HEK293 (cell line): ENCODE measurements at regions not wholly inside any gene's neighbourhood (a gene's known extent, or its start where the extent isn't known, plus 50 kb on each side); places are given as distances from the start of the nearest gene placed in this dataset.

ENCODE experiments used
- CTCF ChIA-PET: fragments of 350-600 bp; formaldehyde crosslinking; extraction: SDS; loops from one replicate; lab custom pipeline; 2021; ENCODE audit warnings: antibody characterized with exemption; lab: Yijun Ruan, JAX
- POLR2A ChIA-PET: fragments of 300-600 bp; formaldehyde crosslinking; extraction: SDS; loops from one replicate; lab custom pipeline; 2020; ENCODE audit warnings: antibody characterized with exemption, inconsistent platforms; lab: Yijun Ruan, JAX
- H3K27ac ChIP-seq: fragments of 200-500 bp; sonication (Bioruptor generic); 2 replicates; pipeline ENCODE4 v1.5.1; 2014; ENCODE audit warnings: low read depth, low read length, control low read depth, inconsistent platforms; ENCODE audit errors: extremely low read depth
- H3K36me3 ChIP-seq, 2 experiments: fragments of 200-500 bp in 1 of 2; sonication (Bioruptor generic) in 1 of 2; 1 replicate in 1 of 2; 2 replicates in 1 of 2; pipeline ENCODE4 v1.5.1; 2014 to 2017; ENCODE audit warnings: inconsistent platforms in 2 of 2, low read length in 2 of 2; ENCODE audit not compliant: control insufficient read depth in 2 of 2, insufficient read depth in 1 of 2
- H3K4me1 ChIP-seq: fragments of 200-500 bp; sonication (Bioruptor generic); 2 replicates; pipeline ENCODE4 v1.5.1; 2014; ENCODE audit warnings: mild to moderate bottlenecking, low read length, inconsistent platforms; ENCODE audit not compliant: control insufficient read depth, insufficient read depth
- H3K4me3 ChIP-seq: 2 replicates; pipeline ENCODE4 v1.5.1; 2011; ENCODE audit warnings: low read depth, mild to moderate bottlenecking, control low read depth, low read length, moderate library complexity
- H3K9me3 ChIP-seq: fragments of 200-500 bp; sonication (Bioruptor generic); 2 replicates; pipeline ENCODE4 v1.5.1; 2014; ENCODE audit warnings: low read depth, low read length, inconsistent platforms; ENCODE audit not compliant: control insufficient read depth, insufficient read depth
- HOXA7 ChIP-seq: sonication (generic); formaldehyde crosslinking; IDR thresholded peaks from 2 replicates; pipeline ENCODE4 v1.8.1; 2022; ENCODE audit warnings: missing genetic modification reagents, borderline replicate concordance
- PATZ1 ChIP-seq: fragments of 450-650 bp; formaldehyde crosslinking; IDR thresholded peaks from 2 replicates; pipeline ENCODE4 v1.5.1; 2016; ENCODE audit warnings: missing biosample characterization, missing genetic modification characterization
- REST ChIP-seq: fragments of 450-650 bp; formaldehyde crosslinking; IDR thresholded peaks from 2 replicates; pipeline ENCODE4 v1.5.1; 2016; ENCODE audit warnings: missing biosample characterization, missing genetic modification characterization
- SCRT2 ChIP-seq: fragments of 450-650 bp; formaldehyde crosslinking; IDR thresholded peaks from 2 replicates; pipeline ENCODE4 v1.5.1; 2016; ENCODE audit warnings: missing biosample characterization, missing genetic modification characterization
- ZBTB48 ChIP-seq: fragments of 450-650 bp; formaldehyde crosslinking; IDR thresholded peaks from 2 replicates; pipeline ENCODE4 v1.5.1; 2016; ENCODE audit warnings: missing biosample characterization, missing genetic modification characterization
- ZNF184 ChIP-seq: fragments of 450-650 bp; IDR thresholded peaks from 2 replicates; pipeline ENCODE4 v1.5.1; 2018; ENCODE audit warnings: missing biosample characterization, mild to moderate bottlenecking, missing genetic modification characterization
- ZNF2 ChIP-seq: fragments of 450-650 bp; formaldehyde crosslinking; IDR thresholded peaks from 2 replicates; pipeline ENCODE4 v1.5.1; 2016; ENCODE audit warnings: missing biosample characterization, missing genetic modification characterization
- ZNF248 ChIP-seq: fragments of 450-650 bp; formaldehyde crosslinking; IDR thresholded peaks from 2 replicates; pipeline ENCODE4 v1.5.1; 2017; ENCODE audit warnings: missing biosample characterization, missing genetic modification characterization
- ZNF391 ChIP-seq: fragments of 450-650 bp; formaldehyde crosslinking; IDR thresholded peaks from 2 replicates; pipeline ENCODE4 v1.5.1; 2016; ENCODE audit warnings: low read depth, missing biosample characterization, missing genetic modification characterization, borderline replicate concordance
- ZNF521 ChIP-seq: fragments of 450-650 bp; formaldehyde crosslinking; IDR thresholded peaks from 2 replicates; pipeline ENCODE4 v1.5.1; 2017; ENCODE audit warnings: missing biosample characterization, mild to moderate bottlenecking, missing genetic modification characterization
- ZNF529 ChIP-seq: fragments of 450-650 bp; formaldehyde crosslinking; IDR thresholded peaks from 2 replicates; pipeline ENCODE4 v1.5.1; 2017; ENCODE audit warnings: missing genetic modification characterization, missing biosample characterization; ENCODE audit not compliant: insufficient replicate concordance
- ZNF580 ChIP-seq: fragments of 450-650 bp; formaldehyde crosslinking; IDR thresholded peaks from 2 replicates; pipeline ENCODE4 v1.5.1; 2016; ENCODE audit warnings: missing biosample characterization, missing genetic modification characterization
- ZNF660 ChIP-seq: fragments of 450-650 bp; IDR thresholded peaks from 2 replicates; pipeline ENCODE4 v1.5.1; 2018; ENCODE audit warnings: missing biosample characterization, mild to moderate bottlenecking, missing genetic modification characterization
- ZNF785 ChIP-seq: fragments of 450-650 bp; formaldehyde crosslinking; IDR thresholded peaks from 2 replicates; pipeline ENCODE4 v1.5.1; 2016; ENCODE audit warnings: missing biosample characterization, missing genetic modification characterization
- ZSCAN18 ChIP-seq: fragments of 450-650 bp; formaldehyde crosslinking; IDR thresholded peaks from 2 replicates; pipeline ENCODE4 v1.5.1; 2016; ENCODE audit warnings: missing biosample characterization, missing genetic modification characterization

- Histone ChIP-seq H3K4me1 (no peaks in the 10 kb centered on the region), H3K27ac (no peak overlapping the region), H3K9me3 (no peaks in the 10 kb centered on the region), H3K4me3 (no peak overlapping the region), H3K36me3 (no peaks in the 10 kb centered on the region)
- CTCF ChIA-PET, result no interaction called here
- TF ChIP-seq SCRT2, result no peak
- no peak for TF ChIP-seq ZNF184 (tag by site-specific recombination)
- POLR2A ChIA-PET, result interaction anchor here (0.6 to 1.2 kb wide), 2 partner anchors 11 to 935 kb away, joined by 4 read pairs; no protein-coding TSS in a partner anchor
Measured at GRCh38 chr10:53534428-53534827, 761.8 kb upstream of the MBL2 start.

GRCh38 chr10:53528974-53529373 is 756.4 kb upstream of the MBL2 start:
- Histone ChIP-seq H3K4me3 (no peak overlapping the region), H3K27ac (no peak overlapping the region), H3K4me1 (no peaks in the 10 kb centered on the region)
- CTCF ChIA-PET, result no interaction called here
- no peak for TF ChIP-seq ZBTB48 (tag by site-specific recombination)
- TF ChIP-seq, all 188 proteins: peak for 0
- Histone ChIP-seq H3K9me3 (no peaks in the 10 kb centered on the region), H3K36me3 (no peaks in the 10 kb centered on the region)
- POLR2A ChIA-PET, result no interaction called here

GRCh38 chr10:53521046-53521445 is 748.5 kb upstream of the MBL2 start:
- ChIA-PET POLR2A (no interaction called here), CTCF (no interaction called here)
- no peak overlapping the region for H3K4me3 ChIP-seq
- no peaks in the 10 kb centered on the region for H3K36me3 ChIP-seq
- TF ChIP-seq ZNF529 (no peak), ZNF521 (tag by site-specific recombination) (no peak), ZNF660 (tag by site-specific recombination) (no peak), ZNF785 (tag by site-specific recombination) (no peak), REST (tag by site-specific recombination) (no peak), ZNF580 (no peak), ZNF2 (tag by site-specific recombination) (no peak), ZNF391 (tag by site-specific recombination) (no peak), HOXA7 (no peak), ZSCAN18 (tag by site-specific recombination) (no peak), ZNF248 (tag by site-specific recombination) (no peak), PATZ1 (tag by site-specific recombination) (no peak)
- H3K9me3 ChIP-seq, result no peaks in the 10 kb centered on the region
- H3K4me1 ChIP-seq, result no peaks in the 10 kb centered on the region
- no peak overlapping the region for H3K27ac ChIP-seq
